HG02852 (cell line): ENCODE measurements at regions not wholly inside any gene's neighbourhood (a gene's known extent, or its start where the extent isn't known, plus 50 kb on each side); places are given as distances from the start of the nearest gene placed in this dataset.
A peak's percentile ranks its signal among the peaks of the same experiment; 100 is the strongest.
"Not testable (repeated sequence)": the region's sequence is repeated elsewhere in the genome, so short reads cannot be mapped to it uniquely, and the experiment has no call there.

ENCODE experiments used
- ATAC-seq: cut with Tn5 transposase; IDR thresholded peaks from one replicate; pipeline ENCODE4 v1.9.1; 2021; ENCODE audit warnings: mild to moderate bottlenecking, moderate library complexity; ENCODE audit not compliant: unreplicated experiment

DNA sequence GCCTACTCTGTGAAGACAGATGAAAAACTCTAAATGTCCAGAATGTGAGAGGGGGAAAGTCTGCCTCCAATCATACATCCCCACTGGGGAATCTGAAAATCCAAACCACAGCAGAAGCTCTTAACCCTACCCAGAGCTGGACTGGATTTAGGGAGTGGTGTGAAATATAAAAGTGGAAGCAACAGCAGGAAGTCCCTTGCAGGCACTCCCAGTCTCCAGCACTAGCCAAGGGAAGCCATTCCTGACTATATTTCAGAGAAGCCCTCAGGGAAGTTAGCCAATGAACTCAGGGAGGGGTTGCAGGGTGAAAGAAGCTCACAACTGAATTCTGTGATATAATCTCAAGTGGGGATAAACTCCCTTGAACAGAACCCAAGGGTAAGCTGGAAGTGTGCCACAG lies 51.5 kb downstream of the CRPPA start:
- no peak for ATAC-seq

DNA sequence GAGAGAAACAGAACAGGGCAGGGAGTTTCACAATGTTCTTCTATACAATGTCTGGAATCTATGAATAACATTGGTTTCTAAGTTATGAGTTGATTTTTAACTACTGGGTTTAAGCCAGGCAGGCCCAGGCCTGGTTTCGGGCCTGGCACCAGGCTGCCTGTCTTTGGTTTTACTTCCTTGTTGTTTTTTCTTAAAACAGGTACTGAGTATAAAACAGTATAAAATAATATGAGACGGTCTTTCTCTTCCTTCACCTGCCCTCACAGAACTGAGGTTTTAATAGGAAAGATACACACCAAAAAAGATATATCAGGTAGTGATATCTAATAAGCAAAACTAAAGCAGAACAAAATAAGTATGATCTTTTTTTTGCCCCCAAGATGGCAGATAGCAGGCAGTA lies 52.0 kb downstream of the CRPPA start:
- ATAC-seq, result not testable (repeated sequence)

DNA sequence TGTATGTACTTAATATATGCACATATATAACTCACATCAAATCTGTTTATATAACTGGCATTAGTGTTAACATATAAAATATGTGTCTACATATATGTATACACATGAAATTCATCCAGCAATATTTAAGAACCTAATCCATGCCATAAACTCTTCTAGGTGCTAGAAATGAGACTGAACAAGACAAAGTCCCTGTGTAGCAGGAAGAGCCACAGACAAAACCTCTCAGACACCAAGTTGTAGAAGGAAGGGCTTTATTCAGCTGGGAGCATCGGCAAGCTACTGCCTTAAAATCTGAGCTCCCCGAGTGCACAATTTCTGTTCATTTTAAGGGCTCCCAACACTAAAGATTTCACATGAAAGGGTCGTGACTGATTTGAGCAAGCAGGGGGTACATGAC lies 52.5 kb downstream of the CRPPA start:
- no peak for ATAC-seq

DNA sequence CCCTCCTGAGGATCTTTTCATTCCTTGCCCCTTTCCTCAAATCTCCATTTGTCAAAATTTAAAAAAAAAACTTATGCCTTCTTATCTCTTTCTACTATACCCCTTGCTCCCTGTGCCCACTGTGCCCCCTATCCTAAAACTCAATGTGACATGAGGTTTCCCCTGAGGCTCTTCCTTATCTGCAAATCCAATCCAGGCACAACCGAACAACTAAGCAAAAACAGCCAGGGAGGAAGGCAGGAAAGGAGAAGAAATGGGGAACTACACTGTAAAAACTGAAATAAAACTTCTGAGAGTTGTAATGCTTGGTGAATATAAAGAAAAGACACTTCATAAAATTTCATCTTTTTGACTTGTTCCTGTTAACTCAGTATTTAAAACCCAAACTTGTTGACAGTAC lies 54.2 kb downstream of the CRPPA start:
- ATAC-seq, result no peak

DNA sequence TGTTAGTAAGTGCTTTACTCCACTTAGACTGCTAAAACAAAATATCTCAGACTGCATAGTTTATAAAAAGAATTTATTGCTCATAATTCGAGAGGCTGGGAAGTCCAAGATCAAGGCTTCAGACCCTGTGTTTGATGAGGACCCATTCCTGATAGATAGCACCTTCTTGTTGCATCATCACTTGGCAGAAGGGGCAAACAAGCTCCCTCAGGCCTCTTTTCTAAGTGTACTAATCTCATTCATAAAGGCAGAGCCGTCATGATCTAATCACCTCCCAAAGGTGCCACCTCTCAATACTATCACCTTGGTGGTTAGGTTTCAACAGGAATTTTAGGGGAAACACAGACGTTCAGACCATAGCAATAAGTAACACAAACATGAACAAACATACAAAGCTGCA lies 55.4 kb downstream of the CRPPA start:
- ATAC-seq, result no peak

DNA sequence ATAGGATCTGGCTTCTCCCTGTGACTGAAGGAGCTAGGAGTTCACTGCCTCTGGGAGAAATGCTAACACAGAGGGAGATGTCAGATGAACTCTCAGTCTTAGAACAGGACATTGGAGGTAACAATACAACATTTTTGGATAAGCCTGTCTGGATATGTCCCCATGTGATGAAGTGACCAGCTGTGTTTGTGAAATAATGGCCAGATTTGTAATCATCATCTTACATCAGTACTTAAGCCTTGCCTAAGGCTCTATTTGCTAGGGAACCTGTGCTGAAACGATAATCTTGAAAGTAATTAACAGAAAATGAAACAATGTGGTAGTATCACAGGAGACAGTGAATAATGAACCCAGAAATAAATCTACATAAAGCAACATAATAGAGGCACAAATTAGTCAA lies 56.2 kb downstream of the CRPPA start:
- no peak for ATAC-seq

DNA sequence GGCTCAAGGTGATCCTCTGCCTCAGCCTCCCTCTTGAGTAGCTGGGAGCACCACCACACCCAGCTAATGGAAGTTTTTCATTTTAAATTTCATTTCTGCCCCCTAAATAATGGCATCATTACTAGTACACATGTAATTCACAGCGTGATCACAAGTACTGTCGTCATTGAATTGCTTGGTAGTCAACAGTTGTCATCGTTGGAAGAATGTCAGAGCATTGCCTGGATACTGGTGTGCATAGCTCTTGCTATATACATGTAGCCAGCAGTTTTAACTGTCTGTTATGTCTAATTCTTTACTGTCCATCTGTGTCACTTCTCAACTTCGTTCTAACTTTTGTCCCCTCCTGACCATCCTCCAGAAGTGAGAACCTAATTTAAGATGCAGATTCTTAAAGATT lies 62.1 kb downstream of the CRPPA start:
- ATAC-seq, result no peak

DNA sequence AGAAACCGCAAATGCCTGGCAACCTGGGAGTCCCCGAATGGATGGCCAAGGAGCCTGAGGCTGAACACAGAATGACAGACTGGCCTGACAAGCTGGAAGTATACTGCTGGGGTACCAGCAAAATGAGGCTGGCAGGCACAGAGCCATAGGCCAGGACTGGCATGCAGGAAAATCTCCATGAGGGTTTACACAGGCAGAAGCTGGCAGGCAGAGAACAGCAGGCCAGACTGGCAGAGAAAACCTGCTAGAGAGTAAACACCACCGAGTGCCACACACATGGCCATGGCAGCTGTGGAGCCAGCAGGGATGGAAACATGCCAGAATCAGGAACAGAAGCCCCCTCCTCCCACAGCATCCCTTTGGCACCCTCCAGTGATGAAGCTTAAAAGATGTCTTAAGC lies 63.4 kb downstream of the CRPPA start:
- no peak for ATAC-seq

DNA sequence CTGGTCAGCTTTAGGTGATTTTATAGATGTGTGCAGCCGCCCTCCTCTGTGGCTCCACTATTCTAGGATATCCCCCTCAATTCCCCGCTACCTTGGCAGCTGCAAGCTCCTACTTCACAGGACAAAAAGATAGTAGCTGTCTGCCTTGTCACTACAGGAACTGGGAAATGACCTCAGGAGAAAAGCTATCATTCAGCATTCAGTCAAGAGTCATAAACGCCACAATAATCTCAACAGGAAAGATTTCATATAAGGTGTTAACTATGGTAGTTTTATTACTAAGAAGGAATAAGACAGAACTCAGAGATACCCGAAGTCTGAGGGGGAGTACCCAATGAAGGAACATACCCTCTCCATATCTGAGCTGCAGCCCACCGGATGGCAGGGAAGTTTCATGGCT lies 63.9 kb downstream of the CRPPA start:
- no peak for ATAC-seq

DNA sequence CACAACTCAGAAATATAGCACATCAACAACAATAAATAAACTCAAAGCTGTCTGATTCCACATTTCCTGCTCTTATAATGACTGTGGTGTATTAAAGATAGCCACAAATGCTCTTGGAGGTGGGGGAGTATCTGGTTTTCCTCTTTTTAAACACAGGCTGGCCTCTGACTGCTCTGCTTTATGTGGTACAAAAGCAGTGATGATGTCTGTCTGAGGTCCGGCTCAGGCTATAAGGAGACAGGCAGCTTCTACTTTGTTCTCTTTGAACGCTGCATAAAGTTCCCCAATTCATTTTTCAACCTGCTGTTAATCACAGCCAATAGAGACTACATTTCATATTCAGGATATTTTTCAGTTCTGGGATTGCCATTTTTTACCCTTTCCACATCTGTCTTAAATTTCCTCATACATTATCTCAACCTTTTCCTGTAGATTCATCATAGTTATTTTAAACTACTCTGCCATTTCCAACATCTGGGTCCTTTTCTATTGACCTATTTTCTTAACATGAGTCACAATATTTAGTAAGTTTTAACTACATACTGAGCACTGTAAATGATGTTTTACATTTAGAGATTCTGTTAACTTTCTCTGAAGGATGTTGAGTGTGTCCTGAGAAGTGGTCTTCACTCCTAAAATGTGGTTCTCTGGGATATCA lies 64.9 kb downstream of the CRPPA start:
- no peak for ATAC-seq

DNA sequence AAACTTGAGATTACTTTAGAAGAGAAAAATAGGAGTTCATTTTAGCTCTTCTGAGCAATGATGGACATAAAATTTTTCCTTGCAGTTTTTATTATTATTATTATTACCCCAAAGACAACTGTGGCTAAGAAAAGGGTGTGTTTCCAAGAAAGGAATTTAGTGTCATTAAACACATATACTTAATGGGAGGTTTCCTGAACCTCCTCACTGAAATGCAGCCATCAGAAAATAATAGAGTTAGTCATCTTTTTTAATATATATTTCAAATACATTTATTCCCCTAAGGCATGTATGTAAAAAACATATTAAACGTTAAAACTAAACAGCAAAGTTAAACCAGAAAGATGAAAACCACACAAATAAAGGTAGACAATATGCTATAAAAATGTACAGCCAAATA lies 66.8 kb downstream of the CRPPA start:
- ATAC-seq, result no peak

DNA sequence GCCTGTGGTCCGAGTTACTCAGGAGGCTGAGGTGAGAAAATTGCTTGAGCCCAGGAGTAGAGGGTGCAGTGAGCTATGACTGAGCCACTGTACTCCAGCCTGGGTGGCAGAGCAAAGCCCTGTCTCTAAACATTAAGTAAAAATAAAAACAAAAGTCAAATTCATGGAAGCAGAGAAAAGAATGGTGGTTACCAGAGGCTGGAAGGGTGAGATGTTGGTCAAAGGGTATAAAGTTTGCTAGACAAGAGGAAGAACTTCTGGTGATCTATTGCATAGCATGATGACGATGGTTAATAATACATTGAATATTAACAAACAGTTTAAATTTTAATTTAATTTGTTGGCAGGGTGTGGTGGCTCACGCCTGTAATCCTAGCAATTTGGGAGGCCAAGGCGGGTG lies 68.1 kb downstream of the CRPPA start:
- no peak for ATAC-seq

DNA sequence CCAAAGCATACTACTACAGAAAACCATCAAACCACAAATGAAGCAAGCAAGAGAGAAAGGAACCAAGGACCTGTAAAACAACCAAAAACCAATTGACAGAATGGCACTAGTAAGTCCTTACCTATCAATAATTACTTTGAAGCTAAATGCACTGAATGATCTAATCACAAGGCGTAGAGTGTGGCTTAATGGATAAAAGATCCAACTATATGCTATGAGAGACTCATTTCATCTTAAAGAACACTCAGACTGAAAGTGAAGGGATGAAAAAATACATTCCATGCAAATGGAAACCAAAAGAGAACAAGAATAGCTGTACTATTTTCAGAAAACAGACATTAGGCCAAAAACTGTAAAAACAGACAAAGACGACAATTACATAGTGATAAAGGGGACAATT lies 70.7 kb downstream of the CRPPA start:
- ATAC-seq, result peak; percentile 59

DNA sequence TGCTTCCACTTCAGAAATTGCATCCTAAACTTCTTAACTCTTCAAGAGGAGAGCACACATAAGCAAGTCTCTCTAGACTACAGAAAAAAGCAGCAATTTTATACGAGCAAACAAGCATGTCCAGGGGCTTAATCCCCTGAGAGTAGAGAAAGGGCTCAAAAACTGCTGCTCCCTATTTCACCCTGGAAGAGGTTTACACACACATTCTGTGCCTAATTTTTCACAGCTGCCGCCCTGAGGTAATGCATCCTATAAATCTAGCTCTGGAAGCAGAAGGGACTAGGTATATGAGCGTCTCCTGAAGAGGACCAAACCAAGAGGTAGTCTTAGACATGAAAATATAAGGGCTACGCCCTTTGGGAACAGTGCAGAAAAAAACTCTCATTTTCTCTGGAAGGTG lies 73.1 kb downstream of the CRPPA start:
- ATAC-seq, result no peak

DNA sequence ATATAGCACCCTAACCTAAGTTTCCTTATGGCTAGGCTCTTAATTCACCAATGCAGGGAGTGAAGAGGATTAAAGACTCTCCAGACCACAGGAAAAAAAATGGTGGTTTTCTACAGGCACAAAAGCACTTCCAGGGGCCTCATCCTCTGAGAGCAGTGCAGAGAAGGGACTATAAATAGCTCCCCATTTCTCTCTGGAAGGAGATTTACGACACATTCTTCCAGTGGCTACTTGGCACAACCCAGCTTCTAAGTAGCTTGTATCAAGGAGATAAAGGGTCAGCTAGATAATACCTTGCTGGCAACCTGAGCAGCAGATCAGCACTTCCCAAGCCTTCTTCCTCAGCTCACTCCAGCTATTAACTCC lies 73.5 kb downstream of the CRPPA start:
- no peak for ATAC-seq

DNA sequence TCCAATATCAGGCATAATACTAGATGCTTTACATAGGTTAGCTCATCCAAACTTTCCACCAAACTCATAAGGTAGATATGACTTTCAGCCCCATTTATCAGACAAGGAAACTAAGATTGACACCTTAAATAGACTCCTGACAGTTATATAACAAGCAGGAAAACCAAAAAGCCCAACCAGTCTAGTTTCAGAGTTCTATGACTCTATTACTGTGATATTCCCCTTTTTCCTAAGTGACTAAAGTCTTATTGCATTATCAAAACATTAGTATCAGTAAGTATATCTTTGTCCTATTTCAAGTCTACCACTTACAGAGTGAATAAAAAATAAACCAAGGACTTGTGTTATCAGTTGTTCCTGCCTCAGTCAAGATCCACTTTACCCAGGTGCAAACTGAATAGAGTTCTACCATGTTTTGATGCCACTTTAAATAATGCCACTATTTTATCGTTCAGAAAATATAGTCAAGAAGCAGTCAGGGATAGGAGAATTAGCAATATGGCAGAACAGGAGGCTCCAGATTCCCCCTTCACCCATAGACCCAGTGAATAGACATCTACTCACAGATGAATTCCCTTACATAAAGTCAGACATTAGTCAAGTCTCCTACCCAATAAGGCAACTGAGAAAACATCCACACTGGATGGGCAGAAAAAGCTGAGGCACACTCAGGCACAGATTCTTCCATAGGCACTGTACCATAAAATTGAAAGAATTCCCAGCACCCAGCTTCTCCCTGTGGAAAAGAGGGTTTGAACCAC lies 74.1 kb downstream of the CRPPA start:
- ATAC-seq, result no peak

DNA sequence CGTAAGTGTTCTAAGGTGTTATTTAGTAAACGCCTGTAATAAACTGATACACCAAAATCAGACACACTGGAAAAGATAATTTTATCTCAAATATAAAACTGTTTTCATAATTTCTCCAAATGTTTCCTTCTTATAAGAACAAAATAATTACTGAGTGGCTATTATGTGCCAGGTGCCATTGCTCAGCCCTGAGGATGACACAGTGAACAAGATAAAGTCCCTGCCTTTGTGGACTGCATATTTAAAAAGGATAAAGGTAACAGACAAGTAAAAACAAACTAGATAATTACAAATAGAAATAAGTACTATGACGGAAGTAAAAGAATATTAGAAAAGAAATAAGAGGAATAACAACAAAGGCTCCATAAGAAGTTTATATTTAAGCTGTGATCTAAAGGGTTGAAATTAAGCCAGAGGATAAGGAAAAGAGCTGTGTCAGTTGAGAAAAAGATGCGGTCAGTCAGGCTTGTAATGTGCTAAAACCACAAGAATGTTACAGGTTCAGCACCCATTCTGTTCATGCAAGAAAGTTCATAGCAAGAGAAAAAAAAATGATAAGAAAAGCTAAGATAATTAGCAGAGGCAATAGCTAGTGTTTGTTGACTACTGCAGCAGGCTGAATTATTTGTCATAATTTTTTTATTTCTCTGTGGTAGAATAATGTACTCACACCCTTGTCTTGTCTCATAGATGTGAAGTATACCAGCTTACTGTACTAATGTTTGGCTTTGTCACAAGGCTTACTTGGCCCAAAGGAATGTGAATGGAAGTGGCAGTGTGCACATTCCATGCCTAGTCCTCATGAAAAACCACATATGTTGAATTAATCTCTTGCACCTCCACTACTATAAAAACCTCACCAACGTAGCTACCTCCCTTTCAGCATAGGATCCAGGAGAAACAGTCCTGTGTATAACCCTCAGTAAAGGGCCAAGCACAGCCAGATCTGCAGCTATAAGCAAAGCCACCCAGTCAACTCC lies 75.1 kb downstream of the CRPPA start:
- peak; percentile 62 for ATAC-seq

DNA sequence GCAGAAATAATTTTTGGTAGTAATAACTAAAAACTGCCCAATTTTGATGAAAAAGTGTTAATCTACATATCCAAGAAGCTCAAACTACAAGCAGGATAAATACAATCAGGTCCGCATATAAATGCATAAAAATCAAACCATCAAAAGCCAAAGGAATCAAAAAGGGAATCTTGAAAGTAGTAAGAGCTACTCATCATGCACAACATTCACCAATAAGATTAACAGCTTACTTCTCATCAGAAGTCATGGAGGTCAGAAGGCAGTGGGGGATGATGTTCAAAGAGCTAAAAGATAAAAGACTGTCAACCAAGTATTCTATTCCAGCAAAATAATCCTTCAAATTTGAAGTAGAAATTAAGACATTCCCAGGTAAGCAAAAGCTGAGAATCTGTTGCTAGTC lies 76.4 kb downstream of the CRPPA start:
- ATAC-seq, result no peak

DNA sequence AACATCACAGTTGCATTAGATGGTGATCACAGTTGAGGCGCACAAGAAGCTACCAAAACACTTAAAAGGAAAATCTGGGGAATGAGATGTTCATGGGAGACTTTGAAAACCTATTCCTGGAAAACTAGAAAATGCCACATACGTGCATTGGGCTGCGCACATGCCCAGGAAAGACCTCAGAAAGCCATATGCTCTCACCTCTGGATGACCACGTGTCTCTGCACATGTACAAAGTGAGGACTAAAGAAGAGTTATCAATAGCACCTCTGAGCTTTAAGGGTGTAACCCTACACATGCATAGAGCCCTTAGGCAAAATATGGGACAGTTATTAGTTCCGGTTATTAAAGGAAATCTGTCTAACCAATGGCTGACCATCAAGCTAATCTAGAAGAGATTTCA lies 77.7 kb downstream of the CRPPA start:
- no peak for ATAC-seq

DNA sequence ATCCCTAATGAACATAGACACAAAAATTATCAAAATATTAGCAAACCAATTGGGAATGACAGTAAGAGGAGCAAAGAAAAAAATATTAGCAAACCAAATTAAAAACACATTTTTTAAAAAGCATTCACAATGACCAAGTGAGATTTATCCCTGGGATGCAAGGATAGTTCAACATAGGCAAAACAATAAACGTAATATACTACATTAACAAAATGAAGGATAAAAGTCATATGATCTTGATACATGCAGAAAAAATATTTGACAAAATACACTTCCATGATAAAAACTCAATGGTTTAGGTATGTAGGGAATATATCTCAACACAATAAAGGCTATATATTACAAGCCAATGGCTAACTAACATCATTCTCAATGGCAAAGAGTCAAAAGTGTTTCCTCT lies 83.3 kb downstream of the CRPPA start:
- ATAC-seq, result no peak

DNA sequence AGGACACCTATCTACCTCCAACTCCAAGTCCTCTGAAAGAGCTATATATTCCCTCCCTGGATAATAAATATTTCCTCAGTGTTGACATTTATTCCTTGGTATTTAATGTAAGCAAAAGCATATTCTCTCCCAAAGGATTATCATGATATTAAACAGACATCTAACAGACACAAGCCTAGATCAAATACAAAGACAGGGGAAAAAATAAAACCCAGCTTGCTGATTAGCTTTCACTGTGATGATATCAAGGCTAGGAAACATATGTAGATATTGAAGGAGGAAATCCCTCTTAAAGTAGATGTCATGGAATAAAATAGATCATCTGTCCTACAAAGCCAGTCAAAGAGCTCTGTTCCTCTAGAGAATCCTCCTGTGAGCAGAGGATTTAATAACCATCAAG lies 95.2 kb downstream of the CRPPA start:
- no peak for ATAC-seq

DNA sequence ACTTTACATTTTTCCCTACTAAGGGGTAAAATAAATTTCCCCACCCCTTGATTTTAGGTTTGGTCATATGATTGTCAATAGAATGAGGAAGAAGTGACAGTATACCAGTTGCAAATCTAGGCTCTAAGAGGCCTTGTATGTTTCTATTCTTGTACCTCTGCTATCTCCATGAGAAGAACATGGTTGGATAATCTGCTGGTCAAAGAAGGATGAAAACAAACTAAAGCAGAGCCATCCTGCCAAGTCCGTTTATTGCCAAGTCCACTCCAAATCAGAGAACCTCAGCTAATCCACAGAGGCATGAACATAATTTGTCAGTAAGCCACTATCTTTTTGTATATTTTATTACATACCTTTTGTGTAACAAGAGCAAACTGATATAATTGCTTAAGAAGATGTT lies 98.0 kb downstream of the CRPPA start:
- ATAC-seq, result no peak
